ENCODE measurements at regions not wholly inside any gene's neighbourhood (a gene's known extent, or its start where the extent isn't known, plus 50 kb on each side); places are given as distances from the start of the nearest gene placed in this dataset.

DNA sequence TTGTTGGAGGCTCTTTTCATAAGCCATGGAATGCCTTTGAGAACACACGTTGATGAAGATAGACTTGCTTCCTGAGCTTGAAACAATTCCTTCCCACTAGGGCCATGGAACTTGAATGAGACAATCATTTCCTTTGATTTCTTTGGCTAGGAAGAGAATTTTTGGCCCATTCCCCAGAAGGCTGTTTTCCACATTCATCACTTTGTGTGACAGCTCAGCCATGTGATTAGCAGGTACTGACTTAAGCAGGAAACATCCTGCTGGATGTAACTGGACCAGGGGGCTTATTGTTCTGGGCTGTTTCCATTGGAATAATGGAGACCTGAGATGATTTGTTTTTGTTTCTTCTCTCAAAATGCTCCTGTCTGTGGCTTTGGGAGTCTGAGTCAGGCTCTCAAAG is 469.8 kb upstream of the SEL1L start:
- TF ChIP-seq EP300 (IDR thresholded peaks at IDR 0.05) (no peak), CTCF (IDR thresholded peaks at IDR 0.05) (no peak), POLR2A (IDR thresholded peaks at IDR 0.05) (no peak)

Measured in ovary (tissue), 3 donors.